ENCODE measurements at regions not wholly inside any gene's neighbourhood (a gene's known extent, or its start where the extent isn't known, plus 50 kb on each side); places are given as distances from the start of the nearest gene placed in this dataset.

DNA sequence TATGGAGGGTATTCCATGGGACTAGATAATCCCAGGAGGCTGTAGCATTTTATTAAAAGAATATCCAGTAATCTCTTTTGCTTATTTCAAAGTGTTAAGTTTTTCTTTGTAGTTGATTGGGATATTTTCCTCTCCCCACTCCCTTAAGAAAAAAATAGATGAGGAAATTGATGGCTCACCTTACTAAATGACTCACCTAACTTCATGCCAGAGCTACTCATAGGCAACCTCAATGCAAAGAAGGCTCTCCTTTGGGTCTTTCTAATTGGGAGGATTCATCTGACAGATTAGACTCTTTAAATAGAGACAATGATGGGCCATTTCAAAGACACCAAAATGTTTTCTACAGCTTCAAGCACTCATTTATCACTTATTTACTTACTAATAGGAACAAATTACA, 528.5 kb upstream of the BTBD3 start:
- DNase-seq (ENCODE audit: low read depth in 2 of 2), result no peak

DNA sequence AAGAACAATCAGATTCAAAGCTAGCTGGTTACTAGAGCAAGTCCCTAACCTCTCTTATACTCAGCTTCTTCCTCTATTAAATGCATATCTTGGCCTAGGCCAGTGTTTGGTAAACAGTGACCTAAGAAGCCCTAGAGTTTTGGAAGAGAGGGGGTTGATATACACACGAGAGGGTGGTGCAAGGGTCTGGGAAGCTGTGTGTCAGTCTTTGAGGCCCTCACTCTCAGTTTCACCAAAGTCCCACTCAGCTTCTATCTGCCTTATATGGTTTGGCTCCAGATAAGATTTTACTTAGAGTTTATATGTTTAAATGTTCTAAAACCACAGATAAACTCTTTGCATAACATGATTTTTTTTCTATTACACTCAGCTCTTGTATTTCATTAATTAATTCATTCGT, 526.1 kb upstream of the BTBD3 start:
- no peak for DNase-seq (ENCODE audit: low read depth in 2 of 2)

DNA sequence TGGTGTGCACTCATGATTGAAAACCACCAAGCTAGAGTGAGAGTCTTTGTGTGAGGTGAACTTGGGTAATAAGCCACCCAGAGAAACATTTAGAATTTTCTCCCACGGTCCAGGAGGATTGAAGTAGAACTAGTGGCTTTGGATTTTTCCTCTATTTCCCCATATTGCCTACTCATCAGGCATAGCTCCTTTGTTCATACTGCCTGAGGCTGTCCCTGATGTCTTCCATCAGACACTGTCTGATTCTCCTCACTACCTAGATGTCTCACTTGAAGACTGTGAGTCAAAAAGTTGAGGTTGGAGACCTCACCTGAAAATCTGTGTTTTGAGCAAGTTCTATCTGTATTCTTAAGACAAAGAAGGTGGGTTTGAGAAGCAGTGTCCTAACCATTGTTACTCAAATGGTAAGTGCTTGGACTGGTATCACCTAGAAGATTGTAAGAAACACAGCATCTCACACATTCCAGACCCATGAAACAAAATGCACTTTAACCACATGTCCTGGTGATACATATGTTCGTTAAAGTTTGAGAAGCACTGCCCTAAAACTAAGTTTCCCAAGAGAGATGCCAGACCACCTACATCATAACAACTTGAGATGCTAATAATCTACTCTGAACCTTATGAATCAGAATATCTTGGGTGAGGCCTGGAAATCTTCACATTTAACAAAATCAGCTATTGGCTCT, 523.4 kb upstream of the BTBD3 start:
- no peak for DNase-seq (ENCODE audit: low read depth in 2 of 2)

DNA sequence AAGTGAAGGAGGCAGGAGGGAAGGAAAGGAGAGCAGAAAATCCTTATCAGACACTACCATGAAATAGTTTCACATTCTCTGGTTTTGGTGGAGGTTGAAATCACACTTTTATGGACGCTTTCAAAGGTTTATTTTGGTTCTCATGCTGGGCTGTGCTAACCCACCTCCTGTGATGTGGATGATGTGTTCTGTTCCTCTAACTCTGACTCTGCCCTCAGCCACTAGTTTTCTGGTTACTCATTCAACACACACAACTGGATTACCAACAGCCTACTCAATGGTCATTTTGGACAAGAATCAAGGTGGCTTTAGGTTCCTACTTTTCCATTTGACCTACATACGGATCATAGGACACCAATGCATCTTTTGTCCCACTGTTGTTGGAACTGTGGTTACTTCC, 522.1 kb upstream of the BTBD3 start:
- no peak for DNase-seq (ENCODE audit: low read depth in 2 of 2)

DNA sequence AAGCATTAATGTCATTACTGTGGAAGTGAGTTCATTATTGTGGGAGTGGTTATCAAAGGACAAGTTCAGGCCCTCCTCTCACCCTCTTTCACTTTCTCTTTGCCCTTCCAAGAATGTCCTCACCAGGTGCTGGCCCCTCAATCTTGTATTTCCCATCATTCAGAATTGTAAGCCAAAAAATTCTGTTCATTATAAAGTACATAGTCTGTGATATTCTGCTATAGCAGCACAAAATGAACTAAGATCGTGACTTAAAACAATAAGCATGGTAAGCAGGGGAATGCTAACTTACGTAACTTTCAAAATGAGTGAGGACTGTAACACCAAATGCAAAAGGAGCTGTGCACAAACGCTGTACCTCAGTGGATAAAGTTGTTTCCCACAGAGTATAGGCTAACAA, 515.7 kb upstream of the BTBD3 start:
- no peak for DNase-seq (ENCODE audit: low read depth in 2 of 2)

DNA sequence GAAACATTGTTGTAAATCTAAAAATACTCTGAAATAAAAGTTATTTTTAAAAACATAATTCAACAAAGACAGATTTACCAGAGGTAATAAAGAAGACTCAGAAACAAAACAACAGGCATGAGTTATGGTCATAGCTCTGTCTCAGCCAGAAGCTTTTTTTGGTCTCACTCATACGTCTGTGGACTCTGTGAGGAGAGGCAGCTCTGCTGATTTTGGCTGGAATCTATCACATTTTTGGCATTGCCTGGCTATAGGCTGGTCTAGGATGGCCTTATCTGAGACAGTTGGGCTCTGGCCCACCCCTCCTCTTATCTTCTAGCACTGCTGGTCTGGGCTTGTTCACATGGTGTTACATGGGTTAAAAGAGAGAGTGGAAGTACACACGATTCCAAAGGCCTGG, 514.0 kb upstream of the BTBD3 start:
- DNase-seq (ENCODE audit: low read depth in 2 of 2), result no peak

DNA sequence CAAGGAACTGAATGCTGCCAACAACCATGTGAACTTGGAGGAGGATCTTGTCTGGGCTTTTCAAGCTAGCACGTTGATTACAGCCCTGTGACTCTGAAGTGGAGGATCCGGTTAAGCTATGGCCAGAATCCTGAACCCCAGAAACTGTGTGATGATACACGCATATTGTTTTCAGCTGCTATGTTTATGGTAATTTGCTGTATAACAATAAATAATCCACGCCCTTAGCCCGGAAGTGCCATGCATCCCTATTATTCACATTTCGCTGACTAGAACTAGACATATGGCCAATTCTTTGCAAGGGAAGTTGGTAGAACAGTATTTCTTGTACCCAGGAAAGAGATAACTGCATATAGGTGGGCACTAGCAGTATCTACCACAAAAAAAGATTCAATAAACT, 510.8 kb upstream of the BTBD3 start:
- DNase-seq (ENCODE audit: low read depth in 2 of 2), result no peak

DNA sequence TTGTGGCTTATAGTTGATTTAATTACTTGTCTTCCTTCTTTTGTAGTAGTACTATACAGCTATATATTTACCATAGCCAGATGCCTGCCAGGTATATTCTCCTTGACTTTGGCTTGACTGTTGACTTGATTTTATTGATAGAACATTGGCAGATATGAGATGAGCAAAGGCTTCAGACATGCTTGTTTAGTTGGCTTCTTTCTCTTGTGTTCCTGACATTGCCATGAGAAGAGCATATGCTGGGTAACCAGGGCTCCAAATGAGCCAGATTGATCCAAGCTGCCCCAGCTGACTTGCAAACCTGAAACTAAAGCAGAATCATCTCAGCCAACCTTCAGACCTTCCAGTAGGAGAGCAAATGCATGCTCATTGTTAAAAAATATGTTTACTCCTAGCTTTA, 508.1 kb upstream of the BTBD3 start:
- no peak for DNase-seq (ENCODE audit: low read depth in 2 of 2)

DNA sequence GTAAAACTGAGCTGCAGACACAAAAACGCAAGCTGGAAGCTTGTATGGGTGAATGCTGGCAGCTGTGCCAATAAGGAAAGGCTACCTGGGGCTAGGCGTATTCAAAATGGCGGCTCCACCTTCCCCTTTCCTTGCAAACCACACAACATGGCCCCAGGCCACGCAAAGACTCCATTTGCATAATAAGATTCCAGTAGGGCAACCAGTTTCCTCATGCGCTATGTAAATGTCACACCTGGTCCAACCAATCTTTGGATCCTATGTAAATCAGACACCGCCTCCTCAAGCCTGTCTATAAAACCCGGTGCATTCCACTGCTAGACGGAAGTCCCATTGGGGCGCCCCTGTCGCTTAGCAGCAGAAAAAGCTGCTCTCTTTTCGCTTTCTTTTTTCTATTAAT, 505.9 kb upstream of the BTBD3 start:
- DNase-seq (ENCODE audit: low read depth in 2 of 2), result no peak

DNA sequence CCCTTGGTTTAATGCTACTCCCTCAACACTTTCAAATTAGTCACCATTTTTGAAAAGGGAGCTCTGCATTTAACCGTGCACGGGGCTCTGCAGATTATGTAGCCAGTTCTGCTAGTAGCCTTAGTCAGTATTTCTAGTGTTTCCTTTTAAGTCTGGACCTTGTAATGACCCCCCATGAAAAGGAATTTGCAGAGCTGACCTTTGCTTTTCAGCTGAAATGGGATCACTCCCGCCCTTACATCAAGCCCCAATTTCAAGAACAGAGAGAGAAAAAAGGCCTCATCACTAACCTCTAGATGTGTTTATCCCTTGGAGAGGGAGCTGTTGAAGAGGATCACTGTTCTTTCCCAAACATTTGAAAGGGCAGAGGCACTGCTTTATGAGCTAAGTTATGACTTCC, 490.7 kb upstream of the BTBD3 start:
- DNase-seq (ENCODE audit: low read depth in 2 of 2), result no peak

DNA sequence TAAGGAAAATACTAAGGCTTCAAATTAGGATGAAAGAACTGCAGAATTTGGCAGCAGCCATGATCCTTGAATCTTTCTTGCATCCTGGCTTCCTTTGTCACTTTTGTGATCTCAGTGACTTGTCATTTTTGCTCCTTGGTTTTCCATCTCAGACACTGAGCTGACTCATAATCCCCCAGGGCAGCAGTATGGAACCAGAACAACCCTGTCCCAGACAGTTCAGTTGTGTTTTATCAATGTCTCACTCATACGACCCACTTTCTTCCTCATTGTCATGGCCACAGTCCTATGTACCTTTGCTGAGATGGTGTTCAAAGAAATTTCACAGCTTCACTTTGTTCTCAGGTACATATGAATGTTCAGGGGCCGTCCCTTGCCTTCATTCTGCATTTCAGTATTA, 488.5 kb upstream of the BTBD3 start:
- no peak for DNase-seq (ENCODE audit: low read depth in 2 of 2)

DNA sequence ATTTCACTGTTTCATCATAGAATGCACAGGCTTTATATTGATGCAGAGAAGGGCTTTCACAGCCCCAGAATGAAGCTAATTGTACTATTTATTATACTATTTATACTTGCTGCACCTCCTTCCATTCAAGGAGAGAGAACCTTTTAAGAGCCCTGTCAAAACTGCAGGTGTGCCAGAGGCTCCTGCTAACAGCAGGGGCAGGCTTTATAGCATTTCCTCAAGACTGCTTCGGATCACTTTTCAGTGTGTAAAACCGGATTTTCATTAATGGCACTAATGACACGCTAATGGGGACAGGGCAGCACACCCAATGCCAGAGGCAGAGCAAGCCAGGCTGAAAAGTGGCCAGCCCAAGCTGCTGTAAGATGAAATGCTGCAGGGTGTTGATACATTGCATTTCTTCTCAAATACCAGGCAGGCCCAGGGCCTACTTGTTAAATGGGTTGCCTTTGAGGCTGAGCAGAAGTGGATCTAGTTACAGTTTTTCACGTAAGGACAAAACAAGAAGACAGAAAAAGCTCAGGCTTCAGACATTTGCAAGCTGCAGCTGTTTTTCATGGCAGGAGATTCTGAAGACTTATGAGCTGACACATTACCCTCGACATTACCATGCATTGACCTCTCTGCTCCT, 487.7 kb upstream of the BTBD3 start:
- no peak for DNase-seq (ENCODE audit: low read depth in 2 of 2)

DNA sequence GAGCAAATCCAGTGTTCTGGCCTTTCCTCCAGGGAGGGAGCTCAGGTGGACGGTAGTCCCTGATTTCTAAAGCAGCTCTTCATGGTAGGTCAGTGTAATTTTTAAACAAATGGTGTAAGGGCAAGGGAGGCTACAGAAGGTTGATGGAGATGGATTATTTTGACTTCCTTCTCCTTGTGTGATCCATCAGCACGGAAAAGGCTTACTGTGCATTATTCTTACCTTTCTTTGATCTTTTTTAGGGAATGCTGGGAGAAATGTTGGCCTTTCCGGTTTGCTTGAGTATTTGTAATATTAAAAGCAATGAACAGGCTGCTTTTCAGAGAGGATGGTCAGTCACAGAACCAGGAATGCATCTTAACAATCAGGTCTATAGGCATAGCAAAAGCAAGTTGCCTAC, 487.0 kb upstream of the BTBD3 start:
- no peak for DNase-seq (ENCODE audit: low read depth in 2 of 2)

DNA sequence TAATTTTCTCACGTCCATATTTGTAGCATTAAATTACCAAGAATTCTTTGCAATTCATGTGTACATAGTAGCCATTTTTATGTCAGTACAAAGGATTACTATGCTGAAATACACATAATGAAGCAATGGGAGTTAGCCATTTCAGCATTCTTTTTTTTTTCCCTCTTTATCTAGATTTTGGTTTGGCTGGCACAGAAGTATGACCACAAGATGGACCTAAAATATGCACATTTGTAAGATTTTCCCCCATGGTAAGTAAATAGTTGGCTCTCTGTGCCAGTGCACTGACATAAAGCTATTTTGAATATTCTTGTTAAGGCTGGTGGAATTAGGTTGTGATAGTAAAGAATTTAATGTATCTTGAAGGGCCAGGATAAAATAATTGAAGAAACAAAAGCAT, 486.1 kb upstream of the BTBD3 start:
- no peak for DNase-seq (ENCODE audit: low read depth in 2 of 2)

DNA sequence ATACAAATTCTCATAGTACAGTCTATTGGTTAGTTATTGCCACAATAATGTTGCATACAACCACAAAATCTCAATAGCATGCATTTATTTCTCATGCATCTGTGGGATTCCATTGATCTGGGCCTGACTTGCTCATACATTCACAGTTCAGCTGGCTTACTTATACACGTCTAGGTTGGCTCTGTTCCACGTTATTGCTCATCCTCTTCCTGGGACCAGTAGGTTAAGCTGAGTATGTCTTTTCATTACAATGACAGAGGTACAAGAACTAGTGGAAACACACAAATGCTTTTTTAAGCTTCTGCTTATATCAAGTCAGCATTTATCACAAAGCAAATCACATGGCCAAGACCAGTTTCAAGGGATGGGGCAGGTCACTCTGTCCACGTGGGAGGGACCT, 485.3 kb upstream of the BTBD3 start:
- DNase-seq (ENCODE audit: low read depth in 2 of 2), result no peak

DNA sequence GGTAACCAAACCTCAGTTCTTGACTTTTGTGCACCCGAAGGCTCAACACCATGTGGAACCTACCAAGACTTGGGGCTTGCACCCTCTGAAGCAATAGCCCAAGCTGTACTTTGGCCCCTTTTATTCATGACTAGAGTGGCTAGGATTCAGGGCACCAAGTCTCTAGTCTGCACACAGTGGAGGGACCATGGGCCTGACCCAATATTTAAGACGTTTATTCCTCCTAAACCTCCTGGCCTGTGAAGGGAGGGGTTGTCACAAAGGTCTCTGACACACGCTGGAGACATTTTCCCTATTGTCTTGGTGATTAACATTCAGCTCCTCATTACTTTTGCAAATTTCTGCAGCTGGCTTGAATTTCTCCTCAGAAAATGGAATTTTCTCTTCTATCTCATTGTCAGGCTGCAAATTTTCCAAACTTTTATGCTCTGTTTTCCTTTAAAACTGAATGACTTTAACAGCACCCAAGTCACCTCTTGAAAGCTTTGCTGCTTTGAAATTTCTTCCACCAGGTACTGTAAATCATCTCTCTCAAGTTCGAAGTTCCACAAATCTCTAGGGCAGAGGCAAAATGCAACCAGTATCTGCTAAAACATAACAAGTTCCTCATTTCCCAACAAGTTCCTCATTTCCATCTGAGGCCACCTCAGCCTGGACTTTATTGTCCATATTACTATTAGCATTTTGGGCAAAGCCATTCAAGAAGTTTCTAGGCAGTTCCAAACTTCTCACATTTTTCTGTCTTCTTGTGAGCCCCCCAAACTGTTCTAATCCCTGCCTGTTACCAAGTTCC, 481.4 kb upstream of the BTBD3 start:
- no peak for DNase-seq (ENCODE audit: low read depth in 2 of 2)

DNA sequence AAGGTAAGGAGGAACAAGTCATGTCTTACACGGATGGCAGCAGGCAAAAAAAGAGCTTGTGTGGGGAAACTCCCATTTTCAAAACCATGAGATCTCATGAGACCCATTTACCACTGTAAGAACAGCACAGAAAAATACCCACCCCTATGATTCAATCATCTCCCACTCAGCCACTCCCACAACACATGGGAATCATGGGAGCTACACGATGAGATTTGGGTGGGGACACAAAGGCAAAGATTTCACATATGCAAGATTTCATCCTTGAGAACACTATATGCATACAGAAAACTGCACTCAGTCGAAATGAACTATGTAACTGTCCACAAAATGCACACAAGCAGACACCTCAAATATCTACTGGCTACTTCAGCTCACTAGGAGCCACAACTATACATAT, 480.6 kb upstream of the BTBD3 start:
- DNase-seq (ENCODE audit: low read depth in 2 of 2), result no peak

DNA sequence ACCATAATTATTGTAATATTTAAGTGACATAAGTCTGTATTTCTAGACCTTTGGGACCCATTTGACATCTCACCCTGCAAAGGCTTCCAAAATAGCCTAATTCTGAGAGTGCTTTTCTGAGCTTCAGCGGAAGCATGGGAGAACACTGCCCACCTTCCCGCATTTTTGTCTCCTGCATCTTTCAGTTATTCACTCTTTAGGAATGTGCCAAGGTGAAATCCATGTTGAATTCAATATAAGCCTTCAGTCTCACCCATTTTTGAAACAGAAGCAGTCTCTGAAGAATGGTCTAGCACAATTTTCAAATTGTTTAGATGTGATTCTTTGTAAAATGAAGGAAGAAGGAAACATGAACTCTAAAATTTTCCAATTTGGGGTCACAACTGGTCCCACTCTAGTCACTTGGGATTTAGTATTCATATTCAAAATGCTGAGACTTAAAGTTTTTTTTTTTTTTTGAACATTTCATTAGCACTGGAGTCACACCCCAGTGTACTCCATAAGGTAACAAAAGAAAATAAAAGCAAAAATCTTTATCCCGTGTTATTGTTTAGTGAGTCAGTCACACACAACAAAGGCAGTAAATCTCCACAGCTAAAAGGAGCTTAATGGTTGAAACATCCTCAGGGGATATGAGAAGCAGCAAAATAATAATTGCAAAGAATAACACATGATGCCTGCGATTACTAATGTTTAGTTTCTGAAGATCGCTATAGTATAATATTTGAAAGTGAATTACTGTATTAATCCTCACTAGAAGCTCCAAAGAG, 479.9 kb upstream of the BTBD3 start:
- no peak for DNase-seq (ENCODE audit: low read depth in 2 of 2)

DNA sequence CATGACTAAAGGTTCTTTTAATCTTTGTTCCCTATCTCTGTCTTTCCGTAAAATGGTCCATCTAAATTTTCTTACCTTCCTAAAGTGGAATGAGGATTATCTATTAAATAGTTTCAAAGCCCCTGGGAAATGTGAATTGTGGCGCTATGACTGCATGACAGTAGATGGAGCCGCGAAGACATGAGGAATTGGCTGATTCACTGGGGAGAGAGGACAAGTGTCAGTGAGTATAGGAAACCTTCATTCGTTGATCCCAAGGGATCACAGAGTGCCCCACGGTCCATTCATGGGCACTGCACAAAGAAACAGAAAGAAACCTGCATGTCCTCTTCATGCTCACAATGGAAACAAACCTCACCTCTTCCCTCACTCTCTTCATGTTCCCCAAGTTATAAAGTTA, 479.3 kb upstream of the BTBD3 start:
- DNase-seq (ENCODE audit: low read depth in 2 of 2), result no peak

DNA sequence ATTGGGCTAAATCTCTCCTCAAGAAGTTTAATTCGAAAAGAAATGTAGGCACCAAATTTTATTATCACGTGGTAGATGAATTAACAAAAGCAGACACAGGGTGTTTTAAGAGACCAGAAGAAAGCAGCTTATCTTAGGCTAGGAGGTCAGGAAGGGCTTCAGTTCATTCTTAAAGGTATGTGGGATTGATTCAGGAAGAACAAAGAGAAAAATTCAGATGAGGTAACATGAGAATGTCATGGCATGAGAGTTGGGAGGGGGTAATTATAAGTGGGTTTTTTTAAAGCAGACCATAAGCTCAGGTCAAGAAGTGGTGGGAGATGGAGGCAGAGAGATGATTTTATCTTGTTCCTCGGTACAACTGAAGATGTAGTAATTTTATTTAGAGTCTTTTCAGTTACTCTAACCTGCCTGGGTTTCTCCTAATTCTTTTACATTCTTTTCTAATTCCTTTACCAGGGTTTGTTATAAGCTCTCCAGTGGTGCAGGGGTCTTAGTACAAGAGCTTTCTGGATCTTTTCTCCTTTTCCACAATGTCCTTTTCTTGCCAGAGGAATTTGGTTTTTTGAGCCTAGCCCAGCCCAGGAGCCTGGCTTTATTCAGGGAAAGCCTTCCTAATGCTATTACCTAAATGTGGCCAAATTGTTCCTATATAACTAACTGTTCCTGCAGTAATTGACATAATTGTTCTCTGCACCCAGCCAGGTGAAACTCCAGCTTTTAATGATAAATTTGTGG, 474.1 kb upstream of the BTBD3 start:
- no peak for DNase-seq (ENCODE audit: low read depth in 2 of 2)

DNA sequence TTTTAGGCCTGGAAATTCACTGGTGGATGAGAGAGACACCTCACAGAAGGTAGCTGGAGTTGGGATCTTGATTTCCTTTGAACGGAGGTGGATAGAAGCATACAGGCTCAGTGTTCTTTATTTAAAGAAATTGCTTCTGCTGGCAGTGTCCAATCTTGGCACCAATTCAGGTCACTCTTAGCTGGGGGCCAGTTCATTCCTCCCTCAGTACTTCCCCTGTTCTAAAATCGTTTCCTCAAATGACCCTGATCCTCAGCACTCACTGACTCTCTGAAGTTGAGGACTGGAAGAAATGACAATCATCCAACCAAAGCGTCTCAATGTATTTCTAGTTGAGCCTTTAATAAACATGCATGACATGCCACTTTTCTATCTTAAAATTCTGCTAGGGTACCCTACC, 472.5 kb upstream of the BTBD3 start:
- no peak for DNase-seq (ENCODE audit: low read depth in 2 of 2)

DNA sequence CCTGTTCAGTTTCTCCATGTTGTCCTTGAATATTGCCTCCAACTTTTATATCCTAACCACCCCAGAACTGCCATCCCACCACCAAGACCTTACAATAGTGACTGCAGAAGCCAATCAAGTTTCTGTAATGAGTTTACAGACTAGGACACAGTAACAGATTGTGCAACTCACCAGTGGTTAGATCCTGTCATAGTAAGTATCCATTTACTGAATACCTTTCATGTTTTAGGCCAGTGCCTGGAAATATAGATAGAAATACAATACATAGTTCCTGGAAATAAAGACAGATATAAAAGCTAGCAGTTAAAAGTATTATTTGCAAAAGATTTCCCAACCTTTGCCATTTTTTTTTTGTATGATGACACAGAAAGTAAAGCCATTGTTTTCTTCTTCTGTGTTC, 471.8 kb upstream of the BTBD3 start:
- no peak for DNase-seq (ENCODE audit: low read depth in 2 of 2)
